EH (cell line): ENCODE measurements at regions not wholly inside any gene's neighbourhood (a gene's known extent, or its start where the extent isn't known, plus 50 kb on each side); places are given as distances from the start of the nearest gene placed in this dataset.
"Not testable (repeated sequence)": the region's sequence is repeated elsewhere in the genome, so short reads cannot be mapped to it uniquely, and the experiment has no call there.

Experiments
- DNase-seq: peaks from one replicate; pipeline ENCODE4 v3.0.0-alpha.2; 2015; ENCODE audit warnings: low read depth

DNA sequence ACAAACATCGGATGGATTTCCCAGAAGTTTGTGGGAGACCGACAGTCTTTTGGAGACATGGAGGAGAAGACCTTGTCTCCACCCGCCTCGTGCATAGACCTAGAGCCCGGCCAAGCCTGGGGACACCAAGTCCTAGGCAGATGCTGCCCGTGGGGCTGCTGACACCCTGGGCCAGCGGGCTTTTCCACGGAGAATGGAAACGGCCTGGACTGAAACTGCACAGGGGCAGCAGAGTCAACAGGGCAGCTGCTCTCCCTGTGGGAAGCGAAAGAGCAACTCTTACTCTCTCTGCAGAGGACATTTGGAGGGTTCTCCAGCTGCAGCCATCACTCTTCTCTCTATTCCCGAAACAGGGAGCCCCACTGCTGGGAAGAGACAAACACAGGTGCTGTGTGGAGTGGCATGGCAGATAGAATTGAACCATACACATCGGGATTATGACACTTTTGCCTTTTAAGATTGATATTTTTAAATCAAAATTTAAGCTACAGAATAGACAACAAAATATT is 401.2 kb downstream of the THBS2 start:
- DNase-seq: peak; percentile 24

DNA sequence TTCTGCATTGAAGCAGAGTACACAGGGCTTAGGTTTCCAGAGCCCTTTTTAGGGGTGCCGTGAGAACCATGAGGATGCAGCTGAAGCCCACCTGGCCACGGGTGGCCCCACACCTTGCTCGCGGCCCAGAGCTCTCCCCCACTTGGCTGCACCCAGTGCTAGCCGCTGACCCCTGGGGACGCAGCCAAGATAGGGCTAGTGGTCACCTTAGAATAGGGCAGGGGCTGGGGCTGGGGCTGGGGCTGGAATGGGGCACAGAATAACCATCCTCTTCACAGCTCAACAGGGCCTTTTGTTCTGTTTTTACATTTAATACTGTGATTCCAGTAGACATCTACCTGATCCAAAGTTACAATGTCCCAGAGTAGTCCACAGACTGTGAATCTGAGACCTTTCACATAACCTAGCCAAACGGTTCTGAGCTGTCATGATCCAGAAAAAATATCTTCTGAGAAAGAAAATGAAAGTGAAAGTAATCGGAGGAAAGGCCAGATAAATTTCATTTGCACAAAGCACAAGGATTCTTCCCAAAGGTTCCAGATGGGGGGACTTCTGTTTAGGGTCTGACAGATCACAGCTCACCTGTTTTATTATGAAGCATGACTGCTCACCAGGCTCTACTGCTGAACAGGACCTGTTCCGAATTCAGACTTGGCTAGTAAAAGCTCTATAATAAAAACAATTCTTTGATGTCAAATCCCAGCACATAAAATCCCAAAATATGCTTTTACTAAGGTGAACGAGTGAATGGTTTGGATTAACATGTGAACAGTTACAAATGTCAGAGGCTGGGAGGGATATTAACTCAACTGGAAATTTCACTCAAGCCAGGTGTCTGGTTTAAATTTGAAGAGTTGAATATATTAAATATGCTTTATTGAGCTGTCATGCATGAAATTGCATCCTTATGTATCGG is 401.9 kb downstream of the THBS2 start:
- DNase-seq: peak; percentile 31

DNA sequence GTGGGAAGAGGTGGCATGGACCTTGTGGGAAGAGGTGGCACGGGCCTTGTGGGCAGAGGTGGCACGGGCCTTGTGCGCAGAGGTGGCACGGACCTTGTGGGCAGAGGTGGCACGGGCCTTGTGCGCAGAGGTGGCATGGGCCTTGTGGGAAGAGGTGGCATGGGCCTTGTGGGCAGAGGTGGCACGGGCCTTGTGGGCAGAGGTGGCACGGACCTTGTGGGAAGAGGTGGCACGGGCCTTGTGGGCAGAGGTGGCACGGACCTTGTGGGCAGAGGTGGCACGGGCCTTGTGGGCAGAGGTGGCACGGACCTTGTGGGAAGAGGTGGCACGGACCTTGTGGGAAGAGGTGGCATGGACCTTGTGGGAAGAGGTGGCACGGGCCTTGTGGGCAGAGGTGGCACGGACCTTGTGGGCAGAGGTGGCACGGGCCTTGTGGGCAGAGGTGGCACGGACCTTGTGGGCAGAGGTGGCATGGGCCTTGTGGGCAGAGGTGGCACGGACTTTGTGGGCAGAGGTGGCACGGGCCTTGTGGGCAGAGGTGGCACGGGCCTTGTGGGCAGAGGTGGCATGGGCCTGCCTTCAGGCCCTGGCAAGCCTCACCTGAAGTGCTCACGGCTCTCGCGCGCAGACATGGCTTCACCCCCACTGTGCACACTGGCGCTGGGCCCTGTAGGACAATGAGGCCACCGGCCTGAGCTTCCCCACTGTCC is 403.5 kb downstream of the THBS2 start:
- DNase-seq: not testable (repeated sequence)

DNA sequence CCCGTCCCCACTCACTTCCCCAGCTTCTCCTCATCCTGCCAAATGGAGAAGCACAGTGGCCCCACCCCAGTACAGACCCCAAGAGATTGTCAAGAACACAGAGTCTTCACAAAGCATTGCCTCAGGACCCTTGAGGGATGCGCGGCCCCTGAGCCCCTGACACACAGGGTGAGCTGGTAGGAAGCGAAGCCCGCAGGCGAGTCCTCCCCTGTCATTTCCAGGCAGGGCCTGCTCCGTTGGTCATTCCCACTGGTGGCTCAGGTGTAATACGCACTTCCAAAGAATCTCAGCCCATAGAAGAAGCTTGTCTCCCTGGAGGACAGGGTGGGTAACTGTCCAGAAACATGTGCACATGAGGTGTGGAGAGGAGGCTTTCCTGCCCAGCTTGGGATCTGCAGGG is 404.2 kb downstream of the THBS2 start:
- DNase-seq: no peak

DNA sequence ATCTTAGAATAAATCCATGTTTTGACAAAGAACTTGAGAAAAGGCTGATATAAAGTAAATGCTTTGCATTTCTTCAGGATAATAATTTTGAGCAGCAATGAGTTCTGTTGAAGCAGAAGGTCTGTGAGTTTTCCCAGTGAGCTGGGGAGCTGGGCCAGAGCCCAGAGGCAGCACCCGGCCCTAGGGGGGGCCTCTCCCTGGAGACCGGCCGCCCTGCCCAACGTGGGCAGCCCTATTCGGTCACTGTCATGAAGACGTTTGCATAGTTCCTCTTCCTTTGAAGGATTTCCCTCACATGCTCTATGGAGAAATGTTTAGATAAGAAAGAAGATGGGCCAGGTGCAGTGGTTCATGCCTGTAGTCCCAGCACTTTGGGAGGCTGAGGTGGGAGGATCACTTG is 404.8 kb downstream of the THBS2 start:
- no peak for DNase-seq

GRCh38 chr6:168844821-168845609 is 404.0 kb downstream of the SMOC2 start:
- no peak for DNase-seq

GRCh38 chr6:168842632-168843212 is 401.7 kb downstream of the SMOC2 start:
- DNase-seq: not testable (repeated sequence)

DNA sequence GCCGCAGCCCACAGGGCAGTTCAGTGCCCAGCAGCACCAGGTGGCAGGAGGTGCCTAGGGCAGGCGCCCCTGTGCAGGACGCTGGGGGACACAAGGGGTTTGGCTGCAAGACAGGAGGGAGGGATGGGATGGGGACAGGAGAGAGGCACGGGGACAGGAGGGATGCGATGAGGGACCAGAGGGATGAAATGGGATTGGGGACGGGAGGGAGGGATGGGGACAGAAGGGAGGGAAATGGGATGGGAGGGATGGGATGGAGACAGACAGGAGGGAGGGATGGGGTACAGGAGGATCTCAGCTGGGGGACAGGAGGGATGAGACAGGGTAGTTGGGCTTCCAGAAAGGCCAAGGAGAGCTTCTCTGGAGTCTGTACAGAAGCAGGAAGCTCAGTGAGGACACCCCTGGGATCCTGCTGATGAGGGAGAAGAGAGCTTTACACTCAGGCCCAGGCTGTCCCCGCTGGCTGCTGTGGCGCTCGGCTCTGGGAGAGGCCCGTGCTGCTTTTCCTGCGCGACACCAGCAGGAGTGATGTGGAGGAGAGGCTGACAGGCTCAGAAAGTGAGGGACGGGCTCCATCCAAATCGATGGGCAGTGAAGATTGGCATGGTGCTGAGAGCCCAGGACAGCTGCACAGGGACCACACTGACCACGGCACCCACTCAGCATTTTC is 400.8 kb downstream of the SMOC2 start:
- DNase-seq: no peak

DNA sequence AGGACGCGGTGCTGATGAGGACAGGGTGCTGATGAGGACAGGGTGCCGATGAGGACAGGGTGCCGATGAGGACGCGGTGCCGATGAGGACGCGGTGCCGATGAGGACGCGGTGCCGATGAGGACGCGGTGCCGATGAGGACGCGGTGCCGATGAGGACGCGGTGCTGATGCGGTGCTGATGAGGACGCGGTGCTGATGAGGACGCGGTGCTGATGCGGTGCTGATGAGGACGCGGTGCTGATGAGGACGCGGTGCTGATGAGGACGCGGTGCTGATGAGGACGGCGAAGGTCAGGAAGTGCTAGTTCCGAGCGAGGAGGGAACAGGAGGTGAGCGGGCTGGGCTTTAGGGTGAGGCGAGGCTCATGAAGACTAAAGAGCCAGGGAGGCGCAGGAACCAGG is 399.9 kb downstream of the SMOC2 start:
- DNase-seq: not testable (repeated sequence)

DNA sequence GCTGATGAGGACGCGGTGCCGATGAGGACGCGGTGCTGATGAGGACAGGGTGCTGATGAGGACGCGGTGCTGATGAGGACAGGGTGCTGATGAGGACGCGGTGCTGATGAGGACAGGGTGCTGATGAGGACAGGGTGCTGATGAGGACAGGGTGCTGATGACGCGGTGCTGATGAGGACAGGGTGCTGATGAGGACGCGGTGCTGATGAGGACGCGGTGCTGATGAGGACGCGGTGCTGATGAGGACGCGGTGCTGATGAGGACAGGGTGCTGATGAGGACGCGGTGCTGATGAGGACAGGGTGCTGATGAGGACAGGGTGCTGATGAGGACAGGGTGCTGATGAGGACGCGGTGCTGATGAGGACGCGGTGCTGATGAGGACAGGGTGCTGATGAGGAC is 399.3 kb downstream of the SMOC2 start:
- DNase-seq: not testable (repeated sequence)

DNA sequence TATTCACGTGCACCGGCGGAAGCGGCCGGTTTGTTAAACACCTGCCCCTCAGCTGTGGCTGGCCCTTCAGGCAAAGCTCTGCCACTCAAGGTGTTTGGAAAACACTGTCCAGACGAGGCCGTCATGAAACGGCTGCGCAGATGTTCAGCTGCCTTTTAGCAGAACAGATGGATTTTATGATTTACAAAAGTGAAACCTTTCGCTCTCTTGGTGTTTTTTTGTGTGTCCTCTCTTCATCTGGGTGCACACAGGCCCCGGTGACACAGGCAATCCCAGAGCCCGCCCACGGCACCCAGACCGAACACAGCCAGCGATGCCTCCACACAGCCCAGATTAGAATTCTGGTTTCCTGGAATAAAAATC is 397.0 kb downstream of the SMOC2 start:
- no peak for DNase-seq

DNA sequence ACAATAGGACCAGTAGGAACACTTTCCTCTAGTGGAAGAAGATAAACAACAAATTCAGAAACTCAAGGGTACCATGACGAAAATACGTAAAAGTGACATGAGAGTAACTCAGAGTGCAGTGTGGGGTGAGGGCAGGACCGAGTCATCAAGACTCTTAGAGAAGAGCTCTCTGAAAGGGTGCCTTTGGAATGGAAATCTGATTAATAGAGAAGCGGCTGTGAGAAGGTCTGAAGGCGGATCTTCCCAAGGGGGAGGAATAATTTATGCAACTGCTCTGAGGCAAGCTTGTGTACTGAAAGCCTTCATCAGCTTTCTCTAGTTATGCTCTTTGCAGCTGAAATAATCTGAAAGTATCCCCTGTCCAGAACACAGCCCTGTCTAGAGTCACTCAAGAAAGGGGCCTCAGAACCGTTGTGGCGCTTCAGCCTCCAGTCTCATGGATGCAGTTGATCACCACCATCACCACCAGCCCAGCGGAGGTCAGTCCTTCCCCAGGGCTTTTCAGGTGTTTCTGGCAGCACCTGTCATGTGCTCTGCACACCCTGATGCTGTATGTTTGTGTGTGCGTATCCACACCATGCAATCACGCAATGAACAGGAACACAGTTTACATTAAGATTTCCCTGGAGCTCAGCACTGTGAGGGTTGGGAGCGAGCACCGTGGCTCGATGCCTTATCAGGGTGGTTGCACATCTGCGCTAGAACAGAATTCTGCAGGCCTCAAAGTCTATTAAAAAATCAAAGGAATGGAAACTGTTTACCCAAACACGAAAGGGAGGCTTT is 396.5 kb downstream of the SMOC2 start:
- no peak for DNase-seq

DNA sequence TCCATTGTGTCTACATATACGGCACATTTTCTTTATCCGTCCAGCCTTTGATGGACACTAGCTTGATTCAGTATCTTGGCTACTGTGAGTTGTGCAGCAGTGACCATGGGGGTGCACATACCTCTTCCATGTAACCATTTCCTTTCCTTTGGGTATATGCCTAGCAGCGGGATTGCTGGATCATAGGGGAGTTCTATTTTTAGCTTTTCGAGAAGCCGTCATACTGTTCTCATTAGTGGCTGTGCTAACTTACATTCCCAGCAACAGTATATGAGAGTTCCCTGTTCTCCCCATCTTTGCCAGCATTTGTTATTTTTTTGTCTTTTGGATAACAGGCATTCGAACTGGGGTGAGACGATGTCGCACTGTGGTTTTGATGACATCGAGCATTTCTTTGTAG is 395.0 kb downstream of the SMOC2 start:
- DNase-seq: no peak

DNA sequence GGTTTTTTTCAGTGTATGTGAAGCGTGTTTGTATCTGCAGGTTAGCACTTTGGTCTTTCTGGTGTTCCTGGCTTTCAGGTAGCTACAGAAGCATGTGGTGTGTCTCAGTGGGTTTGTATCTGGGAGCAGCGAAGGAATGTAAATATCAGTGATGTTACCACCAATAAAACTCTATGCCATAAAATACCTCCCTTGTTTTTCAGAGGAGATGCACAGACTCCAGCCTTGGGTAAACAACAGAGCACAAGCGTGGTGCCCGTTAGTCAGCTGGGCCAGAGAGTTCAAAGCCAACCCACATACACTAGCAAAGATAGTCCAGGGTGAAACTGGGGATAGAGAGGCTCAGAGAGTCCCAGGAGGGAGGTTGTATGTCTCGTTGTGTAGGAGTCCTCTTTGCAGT is 393.8 kb downstream of the SMOC2 start:
- no peak for DNase-seq

DNA sequence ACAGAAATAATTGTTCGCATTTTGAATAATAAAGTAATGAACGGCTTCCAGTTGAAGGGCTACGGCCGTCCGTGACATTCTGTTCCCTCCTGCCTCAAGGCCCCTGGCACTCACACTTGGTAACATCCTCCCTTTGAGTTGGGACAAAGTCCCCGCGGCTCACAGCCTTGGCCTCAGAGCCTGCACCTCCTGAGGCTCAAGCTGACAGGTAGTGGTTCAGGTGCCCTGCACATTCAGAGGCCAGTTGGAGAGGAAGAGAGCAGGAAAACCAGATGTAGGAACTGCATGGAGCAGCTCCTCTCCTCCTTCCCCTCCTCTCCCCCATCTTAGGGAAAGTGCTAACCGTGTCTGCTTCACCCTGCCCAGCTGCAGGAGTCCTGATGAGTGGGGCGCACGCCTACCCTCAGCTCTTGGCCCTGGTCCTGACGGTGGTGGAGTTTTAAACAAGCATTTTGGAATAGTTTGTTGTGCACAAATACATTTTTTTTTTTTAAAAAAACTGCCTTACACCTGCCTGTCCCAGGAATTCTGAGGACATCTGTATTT is 393.1 kb downstream of the SMOC2 start:
- no peak for DNase-seq

DNA sequence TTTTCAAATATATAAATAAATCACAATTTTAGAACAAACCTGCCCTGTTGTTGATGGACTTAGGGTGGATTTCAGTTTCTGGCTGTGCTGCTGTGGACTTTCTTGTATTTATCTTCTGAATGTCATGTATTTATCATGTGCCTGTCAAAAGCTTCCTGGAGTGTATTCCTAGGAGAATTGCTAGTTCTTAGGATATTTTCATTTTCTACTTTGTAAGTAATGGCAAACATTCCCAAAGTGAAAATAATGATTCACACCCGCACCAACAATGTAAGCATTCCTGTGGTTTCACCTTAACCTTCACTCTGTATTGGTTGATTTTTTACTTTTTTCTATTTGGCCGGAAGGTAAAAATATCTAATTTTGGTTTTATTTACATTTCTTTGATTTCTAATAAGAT is 387.8 kb downstream of the SMOC2 start:
- DNase-seq: no peak

- no peak for DNase-seq
Measured at GRCh38 chr6:168828035-168828434, 387.1 kb downstream of the SMOC2 start.

DNA sequence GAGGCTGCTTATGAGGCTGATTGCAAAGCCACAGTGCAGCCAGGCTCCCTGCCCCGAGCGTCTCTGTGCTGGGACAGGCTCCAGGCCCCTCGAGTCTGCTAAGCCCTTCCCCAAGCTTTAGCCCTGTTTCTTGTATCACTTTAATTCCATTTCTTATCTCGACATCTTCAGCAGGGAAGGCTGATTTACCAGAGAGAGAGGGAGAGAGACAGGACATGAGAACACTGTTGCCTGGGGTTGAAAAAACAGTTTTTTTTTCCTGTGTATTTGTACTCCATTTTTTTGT is 386.5 kb downstream of the SMOC2 start:
- DNase-seq: no peak

DNA sequence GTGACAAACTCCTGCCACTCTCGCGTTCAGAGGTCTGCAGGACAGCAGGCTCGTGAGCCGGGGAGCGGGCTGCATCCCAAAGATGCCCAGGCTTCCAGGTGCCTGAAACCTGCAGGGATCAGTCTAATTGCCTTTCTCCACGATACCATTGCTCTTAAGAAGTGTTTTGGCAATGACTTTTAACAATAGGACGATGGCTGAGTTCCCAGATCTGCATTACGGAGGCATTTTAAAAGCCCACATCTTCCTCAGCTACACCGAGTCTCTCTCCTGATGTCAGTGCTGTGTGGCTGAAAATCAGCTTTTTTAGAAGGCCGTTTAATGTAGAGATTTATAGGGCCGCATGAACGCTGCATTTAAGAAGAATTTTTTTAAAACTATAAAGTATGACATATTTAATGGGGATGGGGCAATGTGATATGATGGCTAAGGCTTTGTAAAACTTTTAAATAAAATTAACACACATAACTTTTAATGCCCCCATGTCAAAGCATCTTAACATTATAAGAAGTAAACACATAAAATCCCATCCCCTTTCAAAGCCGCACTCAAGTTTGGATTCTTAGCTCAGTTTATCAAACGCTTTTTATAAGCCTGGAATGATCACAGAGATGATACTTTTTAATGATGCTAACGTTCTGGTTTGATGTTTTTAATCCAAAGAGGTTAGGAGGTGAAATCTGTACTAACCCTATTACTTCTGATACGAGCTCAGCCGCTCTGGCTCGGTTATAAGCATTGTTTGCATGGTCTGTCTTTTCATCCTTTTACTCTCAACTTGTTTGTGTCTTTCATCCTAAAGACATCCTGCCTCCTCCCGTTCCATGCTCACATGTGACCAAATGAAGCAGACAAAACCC is 386.0 kb downstream of the SMOC2 start:
- DNase-seq: no peak

DNA sequence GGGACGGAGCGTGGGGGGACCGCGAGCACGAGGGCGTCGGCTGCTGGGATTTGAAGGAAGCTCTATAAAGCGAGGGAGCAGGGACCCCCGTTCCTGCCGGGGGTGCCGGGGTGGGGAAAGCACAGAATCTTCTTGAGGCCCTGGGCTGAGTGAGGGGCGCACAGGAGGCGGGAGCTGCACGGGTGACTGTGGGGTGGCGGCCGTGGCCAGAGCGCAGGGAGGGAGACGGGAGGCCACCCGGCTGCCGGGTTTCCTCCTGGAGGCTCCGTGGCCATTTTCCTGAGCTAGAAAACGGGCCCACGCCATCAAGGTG is 385.1 kb downstream of the SMOC2 start:
- DNase-seq: no peak
